A673 (cell line): ENCODE measurements at regions not wholly inside any gene's neighbourhood (a gene's known extent, or its start where the extent isn't known, plus 50 kb on each side); places are given as distances from the start of the nearest gene placed in this dataset.

Experiments
- BruUV-seq: library from RNA; stranded (reverse); fragments of 400-500 nt; replicated peaks from 2 replicates; lab custom pipeline; 2021; lab: Mats Ljungman, UMichigan
- CTCF ChIA-PET: fragments of 300-600 bp; sonication (Branson Sonifier 250); formaldehyde crosslinking; loops from one replicate; lab custom pipeline; 2022; ENCODE audit warnings: antibody characterized with exemption; lab: Charles Lee
- POLR2A ChIA-PET: fragments of 300-600 bp; sonication (Branson Sonifier 250); formaldehyde crosslinking; loops from one replicate; lab custom pipeline; 2022; ENCODE audit warnings: antibody characterized with exemption; ENCODE audit not compliant: low non-redundant PET; lab: Charles Lee
- DNase-seq: peaks from one replicate; pipeline ENCODE4 v3.0.0-alpha.2; 2015; ENCODE audit warnings: low spot score
- H3K27ac ChIP-seq: fragments of 200-600 bp; sonication (generic); 2 replicates; pipeline ENCODE4 v1.5.1; 2016; ENCODE audit warnings: mixed run types, low read depth, mild to moderate bottlenecking, mixed read lengths, antibody characterized with exemption, low read length; ENCODE audit not compliant: poor library complexity, severe bottlenecking
- H3K27me3 ChIP-seq: fragments of 200-600 bp; sonication (generic); replicated peaks from 2 replicates; pipeline ENCODE4 v1.6.1; 2017; ENCODE audit warnings: mixed run types, low read depth, mild to moderate bottlenecking, mixed read lengths, antibody characterized with exemption, low read length; ENCODE audit not compliant: insufficient read depth, poor library complexity
- H3K36me3 ChIP-seq: fragments of 200-600 bp; sonication (generic); 2 replicates; pipeline ENCODE4 v1.6.1; 2016; ENCODE audit warnings: mixed run types, mild to moderate bottlenecking, mixed read lengths, antibody characterized with exemption, low read length; ENCODE audit not compliant: insufficient read depth, poor library complexity, severe bottlenecking
- H3K4me1 ChIP-seq: fragments of 200-600 bp; sonication (generic); 2 replicates; pipeline ENCODE4 v1.6.1; 2017; ENCODE audit warnings: mixed run types, mild to moderate bottlenecking, mixed read lengths, antibody characterized with exemption, low read length; ENCODE audit not compliant: insufficient read depth, poor library complexity, severe bottlenecking
- H3K4me3 ChIP-seq: fragments of 200-600 bp; sonication (generic); 2 replicates; pipeline ENCODE4 v1.5.1; 2016; ENCODE audit warnings: low read depth, mixed run types, mild to moderate bottlenecking, mixed read lengths, low read length; ENCODE audit not compliant: poor library complexity, severe bottlenecking
- H3K9me3 ChIP-seq: fragments of 200-600 bp; sonication (generic); 2 replicates; pipeline ENCODE4 v1.6.1; 2016; ENCODE audit warnings: mixed run types, low read depth, mild to moderate bottlenecking, mixed read lengths, antibody characterized with exemption, low read length; ENCODE audit not compliant: poor library complexity, severe bottlenecking
- CTCF ChIP-seq: fragments of 300-800, 200-600 bp; sonication (generic); conservative IDR thresholded peaks from 2 replicates; pipeline ENCODE4 v1.5.1; 2017; ENCODE audit warnings: low read depth, mild to moderate bottlenecking, antibody characterized with exemption, low read length, moderate library complexity, mixed read lengths
- EZH2 ChIP-seq: fragments of 200-600 bp; sonication (generic); IDR thresholded peaks from 2 replicates; pipeline ENCODE4 v1.6.1; 2017; ENCODE audit warnings: borderline replicate concordance, low read depth, mild to moderate bottlenecking, mixed read lengths, antibody characterized with exemption, low read length; ENCODE audit not compliant: poor library complexity, severe bottlenecking
- intact Hi-C: fragments of 100-400 bp; cut with micrococcal nuclease; formaldehyde crosslinking; loops from one replicate; pipeline ENCODE4 v1.10.0; 2022; ENCODE audit not compliant: unreplicated experiment

- BruUV-seq: no TSS peak
- no peak for TF ChIP-seq EZH2
- TF ChIP-seq CTCF: no peak
These were observed 62.0 kb upstream of the CKS2 start for GRCh38 chr9:89249001-89249400.

GRCh38 chr9:89252651-89253267, 58.2 kb upstream of the CKS2 start:
- ChIA-PET POLR2A (no interaction called here), CTCF (no interaction called here)
- no peak for DNase-seq
- Histone ChIP-seq H3K4me1 (no peaks in the 10 kb centered on the region), H3K27me3 (no peaks in the 10 kb centered on the region), H3K36me3 (no peaks in the 10 kb centered on the region), H3K27ac (no peak overlapping the region), H3K9me3 (no peaks in the 10 kb centered on the region), H3K4me3 (no peak overlapping the region)
- intact Hi-C loops: no loop called here
- no TSS peak for BruUV-seq
- TF ChIP-seq EZH2 (no peak), CTCF (no peak)

More at GRCh38 chr9:89249001-89249400, 62.0 kb upstream of the CKS2 start:
- Histone ChIP-seq H3K36me3 (no peaks in the 10 kb centered on the region), H3K4me3 (no peak overlapping the region), H3K9me3 (no peaks in the 10 kb centered on the region), H3K4me1 (no peaks in the 10 kb centered on the region), H3K27me3 (no peaks in the 10 kb centered on the region), H3K27ac (no peak overlapping the region)
- no peak for DNase-seq
- intact Hi-C loops: no loop called here
- ChIA-PET CTCF (no interaction called here), POLR2A (no interaction called here)

- ChIA-PET POLR2A (no interaction called here), CTCF (no interaction called here)
- no peaks in the 10 kb centered on the region for H3K36me3 ChIP-seq
- H3K27me3 ChIP-seq: no peaks in the 10 kb centered on the region
- H3K4me1 ChIP-seq: no peaks in the 10 kb centered on the region
- no peak for TF ChIP-seq EZH2
- no peak for TF ChIP-seq CTCF
- DNase-seq: no peak
- BruUV-seq: no TSS peak
- H3K27ac ChIP-seq: no peak overlapping the region
- no peak overlapping the region for H3K4me3 ChIP-seq
- no peaks in the 10 kb centered on the region for H3K9me3 ChIP-seq
- intact Hi-C loops: no loop called here
These were observed 56.8 kb upstream of the CKS2 start for GRCh38 chr9:89254058-89254772.
